ENCODE measurements at regions not wholly inside any gene's neighbourhood (a gene's known extent, or its start where the extent isn't known, plus 50 kb on each side); places are given as distances from the start of the nearest gene placed in this dataset.
"Not testable (repeated sequence)": the region's sequence is repeated elsewhere in the genome, so short reads cannot be mapped to it uniquely, and the experiment has no call there.

GRCh38 chr3:154829929-154830328 lies 250.2 kb upstream of the MME start:
- no peak overlapping the region for H3K4me3 ChIP-seq
- DNase-seq (no peak), ATAC-seq (no peak)
- TF ChIP-seq CTCF (IDR thresholded peaks at IDR 0.05): no peak
- intact Hi-C loops (cut with DNase I): no loop called here
- no peaks in the 10 kb centered on the region for H3K27me3 ChIP-seq
- no peaks in the 10 kb centered on the region for H3K4me1 ChIP-seq
- 75 to 82% methylated on average over 2 of the region's 2 CpGs for WGBS, 2 donors
- no peaks in the 10 kb centered on the region for H3K36me3 ChIP-seq
- peaks cover 0 to 15% (median 0%) of the 10 kb centered on the region in 11 donors for H3K9me3 ChIP-seq
- no peak overlapping the region for H3K27ac ChIP-seq

GRCh38 chr3:154819491-154819890 lies 260.6 kb upstream of the MME start:
- Histone ChIP-seq H3K27ac (no peak overlapping the region), H3K4me1 (no peaks in the 10 kb centered on the region), H3K36me3 (no peaks in the 10 kb centered on the region), H3K9me3 (peaks cover 0 to 25% (median 10%) of the 10 kb centered on the region in 11 donors), H3K27me3 (no peaks in the 10 kb centered on the region), H3K4me3 (no peak overlapping the region)
- WGBS, 2 donors: 91 to 94% methylated on average over 3 of the region's 3 CpGs
- TF ChIP-seq CTCF (IDR thresholded peaks at IDR 0.05): no peak
- DNase-seq: no peak
- intact Hi-C loops (cut with DNase I): no loop called here
- ATAC-seq: no peak

- no peak for ATAC-seq
- no peak overlapping the region for H3K27ac ChIP-seq
- 51 to 54% methylated on average over 2 of the region's 2 CpGs for WGBS, 2 donors
Observed at GRCh38 chr3:154818676-154819255, 261.4 kb upstream of the MME start.

GRCh38 chr3:154810017-154810416 lies 270.1 kb upstream of the MME start:
- ATAC-seq; H3K36me3 ChIP-seq; H3K27me3 ChIP-seq; H3K4me3 ChIP-seq; H3K4me1 ChIP-seq; H3K27ac ChIP-seq; DNase-seq; intact Hi-C loops (cut with DNase I): not testable (repeated sequence)
- peaks cover 0 to 31% (median 4%) of the 10 kb centered on the region in 11 donors for H3K9me3 ChIP-seq
- WGBS, 2 donors: 83 to 87% methylated on average over 5 of the region's 5 CpGs

More at GRCh38 chr3:154818676-154819255, 261.4 kb upstream of the MME start:
- Histone ChIP-seq H3K9me3 (peaks cover 0 to 25% (median 10%) of the 10 kb centered on the region in 11 donors), H3K36me3 (no peaks in the 10 kb centered on the region), H3K4me1 (no peaks in the 10 kb centered on the region), H3K4me3 (no peak overlapping the region), H3K27me3 (no peaks in the 10 kb centered on the region)
- no peak for DNase-seq
- TF ChIP-seq CTCF (IDR thresholded peaks at IDR 0.05): no peak
- intact Hi-C loops (cut with DNase I): no loop called here

GRCh38 chr3:154801729-154802128 lies 278.4 kb upstream of the MME start:
- no peak for DNase-seq
- no peaks in the 10 kb centered on the region for H3K27me3 ChIP-seq
- no peak overlapping the region for H3K27ac ChIP-seq
- TF ChIP-seq CTCF (IDR thresholded peaks at IDR 0.05): no peak
- no peaks in the 10 kb centered on the region for H3K4me1 ChIP-seq
- ATAC-seq: no peak
- no peaks in the 10 kb centered on the region for H3K36me3 ChIP-seq
- H3K9me3 ChIP-seq: peaks cover 0 to 44% (median 16%) of the 10 kb centered on the region in 11 donors
- H3K4me3 ChIP-seq: no peak overlapping the region
- intact Hi-C loops (cut with DNase I): no loop called here
